ENCODE measurements at regions not wholly inside any gene's neighbourhood (a gene's known extent, or its start where the extent isn't known, plus 50 kb on each side); places are given as distances from the start of the nearest gene placed in this dataset.

DNA sequence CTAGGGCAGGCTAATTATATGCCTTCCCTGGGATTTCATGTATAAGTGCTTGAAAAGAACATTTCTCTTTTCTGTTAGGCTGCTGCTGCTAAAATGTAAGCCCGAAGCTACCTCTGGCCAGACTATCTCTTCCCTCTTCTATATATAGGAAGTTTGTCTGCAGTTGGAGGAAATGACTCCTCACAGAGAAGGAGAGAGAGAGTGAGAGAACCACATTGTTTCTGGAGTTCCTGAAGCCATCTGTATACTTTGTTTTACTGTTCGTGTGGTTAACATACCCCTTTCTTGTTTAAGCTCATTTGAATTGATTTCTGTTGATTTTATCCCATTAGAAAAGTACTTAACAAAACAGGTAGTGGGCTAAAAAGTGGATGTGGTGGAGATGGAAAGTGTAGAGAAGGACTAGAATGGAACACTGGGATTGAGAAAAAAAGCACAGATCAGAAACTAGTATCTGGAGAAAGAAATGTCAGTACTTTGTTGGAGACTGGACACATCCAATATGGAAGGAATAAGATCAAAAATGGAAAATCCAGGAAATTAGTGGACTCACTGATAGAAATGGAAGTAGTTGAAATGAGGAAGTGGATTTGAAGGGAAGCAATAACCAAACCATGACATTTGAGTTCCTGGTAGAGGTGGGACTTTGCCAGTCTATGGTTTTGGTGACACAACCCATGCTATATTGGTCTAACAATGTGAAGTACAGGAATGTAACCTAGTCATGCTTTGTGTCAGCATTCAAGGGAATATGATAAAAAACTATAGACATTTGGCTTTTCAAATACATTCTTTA is 112.6 kb downstream of the TMA16 start:
- in situ Hi-C loops (cut with MboI; ENCODE audit: low pct_unique_long_range_greater_than_20kb, low sequenced_read_pairs, unreplicated experiment), result no loop called here
- TF ChIP-seq, protein P1, sequence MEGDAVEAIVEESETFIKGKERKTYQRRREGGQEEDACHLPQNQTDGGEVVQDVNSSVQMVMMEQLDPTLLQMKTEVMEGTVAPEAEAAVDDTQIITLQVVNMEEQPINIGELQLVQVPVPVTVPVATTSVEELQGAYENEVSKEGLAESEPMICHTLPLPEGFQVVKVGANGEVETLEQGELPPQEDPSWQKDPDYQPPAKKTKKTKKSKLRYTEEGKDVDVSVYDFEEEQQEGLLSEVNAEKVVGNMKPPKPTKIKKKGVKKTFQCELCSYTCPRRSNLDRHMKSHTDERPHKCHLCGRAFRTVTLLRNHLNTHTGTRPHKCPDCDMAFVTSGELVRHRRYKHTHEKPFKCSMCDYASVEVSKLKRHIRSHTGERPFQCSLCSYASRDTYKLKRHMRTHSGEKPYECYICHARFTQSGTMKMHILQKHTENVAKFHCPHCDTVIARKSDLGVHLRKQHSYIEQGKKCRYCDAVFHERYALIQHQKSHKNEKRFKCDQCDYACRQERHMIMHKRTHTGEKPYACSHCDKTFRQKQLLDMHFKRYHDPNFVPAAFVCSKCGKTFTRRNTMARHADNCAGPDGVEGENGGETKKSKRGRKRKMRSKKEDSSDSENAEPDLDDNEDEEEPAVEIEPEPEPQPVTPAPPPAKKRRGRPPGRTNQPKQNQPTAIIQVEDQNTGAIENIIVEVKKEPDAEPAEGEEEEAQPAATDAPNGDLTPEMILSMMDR (IDR thresholded peaks at IDR 0.05; ENCODE audit: extremely low read depth, insufficient read depth, missing control alignments), result no peak
- no peak for DNase-seq (ENCODE audit: low spot score)

DNA sequence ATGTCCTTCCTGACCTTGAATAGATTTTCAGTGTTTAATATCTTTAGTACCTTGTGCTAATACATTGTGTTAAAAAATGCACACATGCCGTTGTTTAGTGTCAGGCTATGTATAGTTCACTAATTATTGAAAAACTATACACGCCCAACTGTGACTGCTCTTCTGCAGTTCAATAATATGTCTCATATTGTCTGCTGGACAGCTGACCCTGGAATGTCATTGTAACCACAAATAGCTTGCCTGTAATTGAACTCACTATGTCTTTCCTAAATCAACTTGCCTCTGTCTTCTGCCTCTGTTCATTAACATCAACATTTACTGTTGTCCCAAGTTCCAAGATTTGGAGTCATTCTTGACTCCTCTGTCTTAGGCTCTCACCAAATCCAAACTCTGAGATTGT is 114.5 kb downstream of the TMA16 start:
- no peak for DNase-seq (ENCODE audit: low spot score)
- in situ Hi-C loops (cut with MboI; ENCODE audit: low pct_unique_long_range_greater_than_20kb, low sequenced_read_pairs, unreplicated experiment), result no loop called here
- TF ChIP-seq, protein P1 (IDR thresholded peaks at IDR 0.05; ENCODE audit: extremely low read depth, insufficient read depth, missing control alignments), result no peak

DNA sequence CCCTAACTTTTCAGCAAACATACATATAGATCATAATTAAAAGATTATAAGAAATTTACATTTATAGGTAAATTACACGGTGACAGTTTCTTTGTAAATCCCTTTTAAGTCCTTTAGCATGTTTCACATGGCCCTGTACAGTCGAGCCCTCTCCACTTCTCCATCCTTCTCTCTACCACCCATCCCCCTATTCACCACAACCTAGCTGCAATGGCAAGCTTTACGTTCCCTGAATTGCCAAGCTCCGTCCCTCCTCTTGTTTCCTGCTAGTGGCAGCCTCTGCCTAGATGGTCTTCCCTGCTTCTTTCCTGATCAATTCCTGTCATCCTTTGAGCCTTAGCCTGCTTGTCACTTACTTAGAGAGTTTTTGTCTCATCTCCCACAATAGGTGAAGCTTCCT is 116.2 kb downstream of the TMA16 start:
- TF ChIP-seq, protein P1 (IDR thresholded peaks at IDR 0.05; ENCODE audit: extremely low read depth, insufficient read depth, missing control alignments), result no peak
- in situ Hi-C loops (cut with MboI; ENCODE audit: low pct_unique_long_range_greater_than_20kb, low sequenced_read_pairs, unreplicated experiment), result no loop called here
- DNase-seq (ENCODE audit: low spot score), result no peak

DNA sequence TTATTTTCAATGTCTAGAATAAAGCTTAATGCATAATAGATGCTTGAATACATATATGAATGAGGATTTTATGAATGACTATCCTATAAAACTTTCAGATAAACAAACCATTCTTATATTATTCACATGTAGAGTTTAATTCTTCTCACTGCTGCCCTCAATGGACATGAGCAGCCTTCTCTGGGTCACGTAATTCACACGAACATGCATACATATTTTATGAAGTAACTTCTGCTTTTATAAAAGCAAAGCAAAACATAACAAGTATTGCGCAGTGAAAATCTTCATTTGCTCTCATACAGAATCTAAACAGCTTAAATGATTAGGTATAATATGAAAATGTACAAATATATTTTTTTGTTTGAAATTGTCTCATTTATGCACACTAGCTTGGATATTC is 116.7 kb downstream of the TMA16 start:
- TF ChIP-seq, protein P1 (IDR thresholded peaks at IDR 0.05; ENCODE audit: extremely low read depth, insufficient read depth, missing control alignments), result no peak
- DNase-seq (ENCODE audit: low spot score), result no peak
- in situ Hi-C loops (cut with MboI; ENCODE audit: low pct_unique_long_range_greater_than_20kb, low sequenced_read_pairs, unreplicated experiment), result no loop called here

DNA sequence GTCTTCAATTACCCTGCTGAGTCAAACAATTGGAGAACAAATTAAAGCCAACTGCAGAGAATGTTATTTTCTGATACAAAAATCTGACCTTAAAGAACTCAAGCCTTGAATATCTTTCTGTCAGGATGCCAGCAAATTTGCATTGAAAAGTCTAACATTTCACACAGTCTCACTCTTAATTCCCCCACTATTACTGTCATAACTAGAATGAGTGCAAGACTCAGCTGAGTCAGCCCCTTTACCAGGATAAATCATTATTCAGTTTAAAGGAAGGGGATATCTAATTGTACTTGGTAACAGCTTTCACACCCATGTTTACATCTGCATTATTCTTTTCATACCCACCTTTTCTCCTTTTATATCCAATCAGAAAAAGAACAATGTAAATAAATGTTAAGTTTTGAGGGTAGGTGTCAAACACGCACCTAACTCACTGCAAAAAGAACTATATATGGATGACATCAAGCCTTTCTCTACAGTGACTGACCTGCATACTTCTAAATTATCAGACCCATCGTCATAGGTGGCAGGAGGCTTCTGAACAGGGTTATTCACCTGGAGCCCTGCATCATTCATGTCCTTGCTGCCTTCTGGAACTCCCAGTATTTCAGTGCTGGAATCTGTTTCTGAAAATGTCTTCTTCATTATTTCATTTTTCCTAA is 117.4 kb downstream of the TMA16 start:
- no peak for DNase-seq (ENCODE audit: low spot score)
- in situ Hi-C loops (cut with MboI; ENCODE audit: low pct_unique_long_range_greater_than_20kb, low sequenced_read_pairs, unreplicated experiment), result no loop called here
- TF ChIP-seq, protein P1 (IDR thresholded peaks at IDR 0.05; ENCODE audit: extremely low read depth, insufficient read depth, missing control alignments), result no peak

DNA sequence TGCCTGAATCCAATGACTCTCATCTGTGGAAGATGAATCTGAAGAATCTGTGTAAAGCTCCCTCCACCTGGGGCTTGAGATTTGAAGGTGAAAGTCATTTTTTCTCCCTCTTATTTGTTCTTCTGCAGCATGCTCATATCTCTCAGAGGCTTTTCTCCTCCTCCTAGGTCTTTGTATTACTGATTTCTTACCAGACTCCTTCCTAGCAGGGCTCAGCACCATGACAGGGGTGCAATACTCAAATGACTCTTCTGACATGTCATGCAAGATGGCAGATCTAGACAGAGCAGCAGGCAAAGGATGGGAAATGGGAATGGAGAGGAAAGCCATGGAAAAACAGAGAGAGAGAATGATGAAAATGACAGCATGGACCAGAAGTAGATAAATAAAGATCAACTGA is 118.3 kb downstream of the TMA16 start:
- no peak for DNase-seq (ENCODE audit: low spot score)
- in situ Hi-C loops (cut with MboI; ENCODE audit: low pct_unique_long_range_greater_than_20kb, low sequenced_read_pairs, unreplicated experiment), result no loop called here
- TF ChIP-seq, protein P1 (IDR thresholded peaks at IDR 0.05; ENCODE audit: extremely low read depth, insufficient read depth, missing control alignments), result no peak

All from GM13977 (cell line).